Fibroblast of peridontal ligament (primary cell): ENCODE measurements at regions not wholly inside any gene's neighbourhood (a gene's known extent, or its start where the extent isn't known, plus 50 kb on each side); places are given as distances from the start of the nearest gene placed in this dataset.

Experiments used
- DNase-seq: peaks from one replicate; pipeline ENCODE4 v3.0.0-alpha.2; 2010; ENCODE audit errors: extremely low read depth

GRCh38 chr12:58583940-58584339, 336.4 kb downstream of the LRIG3 start:
- DNase-seq = no peak

GRCh38 chr12:58584880-58585279, 335.4 kb downstream of the LRIG3 start:
- DNase-seq = peak; percentile 91

GRCh38 chr12:58586762-58587161, 333.5 kb downstream of the LRIG3 start:
- no peak for DNase-seq

GRCh38 chr12:58588770-58589169, 331.5 kb downstream of the LRIG3 start:
- peak; percentile 55 for DNase-seq

GRCh38 chr12:58592475-58593207, 327.7 kb downstream of the LRIG3 start:
- DNase-seq = no peak

GRCh38 chr12:58593557-58594304, 326.6 kb downstream of the LRIG3 start:
- DNase-seq = no peak

GRCh38 chr12:58596381-58596780, 323.9 kb downstream of the LRIG3 start:
- no peak for DNase-seq

- no peak for DNase-seq
Observed at GRCh38 chr12:58601529-58601928, 318.8 kb downstream of the LRIG3 start.

GRCh38 chr12:58602179-58602578, 318.1 kb downstream of the LRIG3 start:
- peak; percentile 25 for DNase-seq

GRCh38 chr12:58602736-58603135, 317.6 kb downstream of the LRIG3 start:
- peak; percentile 55 for DNase-seq

GRCh38 chr12:58607805-58608204, 312.5 kb downstream of the LRIG3 start:
- DNase-seq = peak; percentile 65

- DNase-seq = peak; percentile 74
Observed at GRCh38 chr12:58608711-58609110, 311.6 kb downstream of the LRIG3 start.

- DNase-seq = no peak
Observed at GRCh38 chr12:58615047-58615446, 305.3 kb downstream of the LRIG3 start.

- DNase-seq = no peak
Observed at GRCh38 chr12:58615576-58615975, 304.7 kb downstream of the LRIG3 start.

- DNase-seq = no peak
Observed at GRCh38 chr12:58616618-58617017, 303.7 kb downstream of the LRIG3 start.

- DNase-seq = no peak
Observed at GRCh38 chr12:58621126-58621525, 299.2 kb downstream of the LRIG3 start.

GRCh38 chr12:58629376-58629775, 290.9 kb downstream of the LRIG3 start:
- peak; percentile 68 for DNase-seq

GRCh38 chr12:58633479-58633878, 286.8 kb downstream of the LRIG3 start:
- no peak for DNase-seq

GRCh38 chr12:58639318-58639934, 280.9 kb downstream of the LRIG3 start:
- DNase-seq = no peak

- DNase-seq = no peak
Observed at GRCh38 chr12:58640314-58640713, 280.0 kb downstream of the LRIG3 start.

- no peak for DNase-seq
Observed at GRCh38 chr12:58645946-58646345, 274.4 kb downstream of the LRIG3 start.

GRCh38 chr12:58647495-58647894, 272.8 kb downstream of the LRIG3 start:
- peak; percentile 12 for DNase-seq

- peak; percentile 38 for DNase-seq
Observed at GRCh38 chr12:58648176-58648575, 272.1 kb downstream of the LRIG3 start.
